ENCODE measurements at regions not wholly inside any gene's neighbourhood (a gene's known extent, or its start where the extent isn't known, plus 50 kb on each side); places are given as distances from the start of the nearest gene placed in this dataset.

GRCh38 chr3:86865506-86865905 lies 125.4 kb downstream of the VGLL3 start:
- TF ChIP-seq CTCF (conservative IDR thresholded peaks at IDR 0.05 in 1 of 2, IDR thresholded peaks at IDR 0.05 in 1 of 2; ENCODE audit: low read depth in 1 of 2, low read length in 2 of 2) (no peak), EZH2 (IDR thresholded peaks at IDR 0.05; ENCODE audit: low read length, missing control alignments) (no peak)
